Liver (tissue), 3 donors: ENCODE measurements at regions not wholly inside any gene's neighbourhood (a gene's known extent, or its start where the extent isn't known, plus 50 kb on each side); places are given as distances from the start of the nearest gene placed in this dataset.

Experiments
- CTCF ChIP-seq: fragments of 150-350 bp; IDR thresholded peaks from 2 replicates; pipeline ENCODE4 v1.5.1; 2017; ENCODE audit warnings: improper control_type of control experiment, low read depth, low read length; ENCODE audit not compliant: missing input control
- EGR1 ChIP-seq, 2 donors: IDR thresholded peaks; 2 replicates each; pipeline ENCODE4 v1.6.1; 2016 to 2018; ENCODE audit warnings: antibody characterized with exemption in 2 of 2, low read depth in 2 of 2
- JUND ChIP-seq, 2 donors: IDR thresholded peaks; 2 replicates each; pipeline ENCODE4 v1.6.1; 2016; ENCODE audit warnings: antibody characterized with exemption in 2 of 2
- MAX ChIP-seq: IDR thresholded peaks from 2 replicates; pipeline ENCODE4 v1.6.1; 2016; ENCODE audit warnings: antibody characterized with exemption
- RAD21 ChIP-seq, 2 donors: IDR thresholded peaks; 2 replicates each; pipeline ENCODE4 v1.6.1; 2016; ENCODE audit warnings: antibody characterized with exemption in 2 of 2, mild to moderate bottlenecking in 2 of 2
- REST ChIP-seq: IDR thresholded peaks from 2 replicates; pipeline ENCODE4 v1.6.1; 2016; ENCODE audit warnings: antibody characterized with exemption, mild to moderate bottlenecking
- RXRA ChIP-seq, 2 donors: IDR thresholded peaks; 2 replicates each; pipeline ENCODE4 v1.6.1; 2017 to 2018; ENCODE audit warnings: antibody characterized with exemption in 2 of 2, mild to moderate bottlenecking in 1 of 2
- SP1 ChIP-seq: IDR thresholded peaks from 2 replicates; pipeline ENCODE4 v1.6.1; 2018; ENCODE audit warnings: antibody characterized with exemption, mild to moderate bottlenecking
- TAF1 ChIP-seq: conservative IDR thresholded peaks from 2 replicates; pipeline ENCODE4 v1.6.1; 2016; ENCODE audit warnings: antibody characterized with exemption, mild to moderate bottlenecking
- YY1 ChIP-seq: IDR thresholded peaks from 2 replicates; pipeline ENCODE4 v1.6.1; 2016; ENCODE audit warnings: antibody characterized with exemption, mild to moderate bottlenecking
- ZBTB33 ChIP-seq: IDR thresholded peaks from 2 replicates; pipeline ENCODE4 v1.6.1; 2016; ENCODE audit warnings: antibody characterized with exemption
- donor health status: healthy.
- donor health status: healthy.

- TF ChIP-seq TAF1 = no peak
- no peak for TF ChIP-seq CTCF
- TF ChIP-seq ZBTB33 = no peak
- TF ChIP-seq YY1 = no peak
- TF ChIP-seq REST = no peak
- no peak for TF ChIP-seq MAX
- no peak for TF ChIP-seq RAD21 (IDR thresholded peaks at IDR 0.05)
- TF ChIP-seq SP1 = no peak
- no peak for TF ChIP-seq EGR1 (IDR thresholded peaks at IDR 0.05; ENCODE audit: low read depth in 2 of 2)
- TF ChIP-seq RXRA (IDR thresholded peaks at IDR 0.05) = no peak
- TF ChIP-seq JUND (IDR thresholded peaks at IDR 0.05) = no peak
Observed at GRCh38 chr6:133187657-133188453, 53.3 kb upstream of the EYA4 start.
